ENCODE measurements at regions not wholly inside any gene's neighbourhood (a gene's known extent, or its start where the extent isn't known, plus 50 kb on each side); places are given as distances from the start of the nearest gene placed in this dataset.

DNA sequence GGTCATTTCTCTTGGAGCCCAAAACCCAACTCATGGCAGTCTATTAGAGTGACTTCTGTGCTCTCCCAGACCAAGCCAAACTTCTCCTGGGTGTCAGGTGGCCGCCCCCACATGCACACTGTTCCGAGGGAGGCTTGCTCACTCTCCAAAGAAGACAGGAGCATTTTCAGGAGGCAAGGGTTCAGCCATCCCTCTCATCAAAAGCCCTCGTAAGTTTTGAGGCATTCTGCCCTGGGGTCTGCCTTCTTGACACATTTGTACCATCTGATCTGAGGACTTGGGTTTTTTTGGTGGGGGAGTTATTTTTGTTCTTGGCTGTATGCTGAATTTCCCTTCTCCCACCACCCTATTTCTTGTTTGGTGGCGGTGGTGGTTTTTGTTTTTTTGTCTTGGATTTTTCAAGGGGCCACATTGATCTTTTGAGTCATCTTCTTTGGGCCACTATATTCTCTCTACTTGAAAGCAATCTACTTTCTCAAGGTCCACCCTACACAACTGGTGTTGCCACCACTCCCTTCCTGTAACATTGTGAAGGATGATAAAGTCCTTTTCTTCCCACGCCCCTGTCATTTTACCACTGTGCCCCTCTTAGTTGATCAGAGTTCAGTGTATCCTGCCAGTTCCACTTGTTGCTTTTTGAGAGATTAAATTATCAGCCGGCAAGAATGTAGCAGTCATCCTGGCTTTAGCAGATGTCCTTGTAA, 255.8 kb downstream of the CYP26B1 start:
- DNase-seq (ENCODE audit: low read depth) = no peak

DNA sequence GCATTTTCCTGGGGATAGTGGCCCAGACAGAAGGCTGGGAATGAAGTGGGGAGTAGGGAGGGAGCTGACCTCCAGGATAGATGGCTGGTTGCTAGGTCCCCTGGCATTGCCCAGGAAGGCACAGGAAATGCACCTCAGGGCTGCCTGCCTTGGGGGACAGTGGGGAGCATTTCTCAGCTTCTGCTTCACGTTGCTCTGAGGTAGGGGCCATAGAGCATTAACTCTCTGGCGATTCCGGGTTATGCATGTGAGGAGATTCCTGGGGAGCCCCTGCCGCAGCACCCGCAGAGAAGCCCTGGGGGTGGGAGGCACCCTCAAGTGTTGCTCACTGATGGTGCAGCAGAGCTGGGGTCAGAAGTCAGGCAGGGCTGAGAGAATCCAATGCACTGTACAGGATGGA, 256.5 kb downstream of the CYP26B1 start:
- no peak for DNase-seq (ENCODE audit: low read depth)

DNA sequence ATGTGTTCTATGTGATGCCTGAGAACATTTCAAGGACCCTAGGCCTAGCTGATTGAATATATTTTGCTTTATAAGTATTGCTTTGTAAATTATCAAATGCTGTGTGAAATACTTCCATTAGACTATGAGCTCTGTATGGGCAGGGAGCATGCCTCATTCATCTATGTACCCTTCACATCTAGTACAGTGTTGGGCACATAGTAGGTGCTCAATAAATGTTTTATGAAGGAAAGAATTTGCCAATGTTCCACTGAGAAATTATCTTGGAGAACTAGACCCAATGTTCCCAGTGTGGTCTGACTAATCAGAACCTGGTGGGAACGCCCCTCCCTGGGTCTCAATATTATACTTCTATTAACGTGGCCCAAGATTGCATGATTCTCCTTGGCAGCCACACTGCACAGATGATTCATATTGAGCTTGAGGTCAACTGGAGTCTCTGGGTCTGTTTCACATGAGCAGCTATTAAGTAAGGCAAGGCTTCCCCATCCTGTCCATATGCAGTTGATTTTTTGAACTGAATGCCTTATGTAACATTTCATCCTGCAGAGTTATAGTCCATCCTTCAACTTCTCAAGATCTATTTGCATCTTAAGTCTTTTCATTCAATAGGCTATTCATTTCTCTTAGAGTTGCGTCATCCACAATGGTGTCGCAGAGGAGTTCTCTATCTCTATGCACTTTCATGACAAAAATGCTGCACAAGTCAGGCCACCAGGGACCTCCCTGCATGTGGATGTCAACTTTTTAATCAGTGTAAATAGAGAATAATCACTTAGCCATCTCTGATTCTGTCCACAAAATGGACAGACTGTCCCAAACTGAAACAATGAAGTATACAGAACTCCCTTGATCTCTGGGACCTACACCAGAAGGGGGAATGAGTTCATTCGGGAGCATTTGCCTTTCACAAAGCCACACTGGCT, 257.6 kb downstream of the CYP26B1 start:
- peak; percentile 94 for DNase-seq (ENCODE audit: low read depth)

DNA sequence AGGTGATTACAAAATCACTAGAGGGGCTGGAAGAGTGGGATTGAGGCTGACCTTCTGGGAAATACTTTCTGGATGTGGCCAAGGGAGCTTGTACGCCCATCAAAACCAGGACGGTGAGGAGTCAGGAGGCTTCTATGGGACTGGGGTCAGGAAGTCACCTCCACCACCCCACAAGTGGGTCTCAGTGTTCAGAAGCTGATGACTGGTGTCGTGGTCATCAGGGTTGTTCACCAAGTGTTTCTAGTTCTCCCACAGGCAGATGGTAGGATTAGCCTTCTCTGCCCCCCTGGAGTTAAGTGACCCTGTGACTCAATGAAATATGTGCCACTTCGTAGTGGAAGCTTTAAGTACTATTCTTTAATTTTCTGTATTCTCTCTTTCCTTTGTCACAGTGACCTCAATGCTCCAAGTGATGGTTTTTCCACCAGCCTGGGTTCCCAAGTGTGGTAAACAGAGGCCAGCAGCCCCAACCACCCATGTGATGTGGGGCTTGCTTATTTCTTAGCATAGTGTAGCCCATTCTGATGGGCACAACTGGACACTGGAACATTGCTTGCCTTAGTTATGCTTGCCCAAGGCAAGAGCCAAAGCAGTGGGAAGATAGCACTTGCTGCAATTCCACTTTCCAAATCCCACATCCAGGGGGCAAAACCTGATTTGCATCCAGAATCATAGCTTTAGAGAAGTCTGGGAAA, 258.8 kb downstream of the CYP26B1 start:
- peak; percentile 24 for DNase-seq (ENCODE audit: low read depth)

DNA sequence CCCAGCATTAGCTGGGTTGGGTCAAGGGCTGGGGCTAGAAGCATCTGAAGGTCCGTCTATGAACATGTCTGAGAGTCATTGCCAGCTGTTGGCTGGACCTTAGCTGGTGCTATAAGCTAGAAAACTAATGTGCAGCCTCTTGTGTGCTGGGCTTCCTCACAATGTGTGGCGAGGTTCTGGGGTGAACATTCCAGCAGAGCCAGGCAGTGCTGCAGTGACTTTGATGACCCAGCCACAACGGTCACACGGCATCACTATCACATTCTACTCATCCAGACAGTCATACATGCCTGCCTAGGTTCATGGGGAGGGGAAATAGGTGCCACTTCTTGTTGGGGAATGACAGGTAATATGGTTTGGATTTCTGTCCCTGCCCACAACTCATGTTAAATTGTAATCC, 260.5 kb downstream of the CYP26B1 start:
- DNase-seq (ENCODE audit: low read depth) = no peak

DNA sequence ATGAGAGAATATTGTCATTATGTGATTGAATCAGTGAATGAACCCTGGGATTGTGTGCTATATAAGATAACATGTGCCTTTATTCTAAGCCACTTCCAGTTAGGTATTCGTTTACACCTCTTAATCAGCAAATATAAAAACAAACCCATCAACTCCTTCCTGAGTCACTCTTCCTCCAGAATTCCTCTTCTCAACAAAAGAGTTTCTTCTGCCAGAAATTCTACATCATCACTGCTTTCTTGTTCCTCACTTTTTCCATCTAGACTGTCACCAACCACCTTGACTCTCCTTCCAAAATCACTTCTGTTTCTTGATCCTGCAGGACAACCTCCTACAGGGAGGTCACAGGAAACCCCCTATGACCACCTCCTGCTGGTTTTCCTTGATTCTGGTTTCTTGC, 261.4 kb downstream of the CYP26B1 start:
- DNase-seq (ENCODE audit: low read depth) = no peak

DNA sequence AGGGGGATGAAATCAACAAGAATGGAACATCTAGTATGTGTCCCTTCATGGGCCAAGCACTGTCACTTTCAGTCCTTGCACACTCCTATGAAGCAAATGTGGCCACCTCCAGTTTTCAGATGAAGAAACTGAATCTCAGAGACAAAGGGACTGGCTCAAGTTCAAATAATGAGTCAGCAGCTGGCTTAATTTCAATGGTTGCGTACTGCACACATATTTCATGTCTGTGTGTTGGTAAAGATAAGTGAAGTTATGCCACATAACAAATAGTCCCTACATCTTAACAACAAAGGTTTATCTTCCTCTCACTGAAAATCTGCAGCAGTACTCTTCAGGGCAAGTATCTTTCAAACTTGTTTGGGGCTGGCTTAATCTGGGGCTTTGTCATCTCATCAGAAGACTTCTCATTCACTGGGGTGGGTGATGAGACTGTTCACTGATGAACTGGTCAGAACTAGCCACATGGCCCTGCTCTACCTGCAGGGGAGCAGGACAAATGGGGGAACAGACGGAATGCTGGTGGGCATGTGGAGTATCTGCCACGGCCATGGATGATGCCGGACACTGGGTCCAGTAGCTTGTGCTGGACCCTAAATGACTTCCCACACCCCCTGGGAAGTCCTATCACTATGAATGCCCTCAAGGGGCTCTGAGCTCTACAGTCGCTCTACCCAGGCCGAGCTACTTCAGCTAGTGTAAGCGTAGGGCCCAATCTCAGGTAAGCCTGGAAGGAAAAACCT, 263.2 kb downstream of the CYP26B1 start:
- DNase-seq (ENCODE audit: low read depth) = peak; percentile 44

DNA sequence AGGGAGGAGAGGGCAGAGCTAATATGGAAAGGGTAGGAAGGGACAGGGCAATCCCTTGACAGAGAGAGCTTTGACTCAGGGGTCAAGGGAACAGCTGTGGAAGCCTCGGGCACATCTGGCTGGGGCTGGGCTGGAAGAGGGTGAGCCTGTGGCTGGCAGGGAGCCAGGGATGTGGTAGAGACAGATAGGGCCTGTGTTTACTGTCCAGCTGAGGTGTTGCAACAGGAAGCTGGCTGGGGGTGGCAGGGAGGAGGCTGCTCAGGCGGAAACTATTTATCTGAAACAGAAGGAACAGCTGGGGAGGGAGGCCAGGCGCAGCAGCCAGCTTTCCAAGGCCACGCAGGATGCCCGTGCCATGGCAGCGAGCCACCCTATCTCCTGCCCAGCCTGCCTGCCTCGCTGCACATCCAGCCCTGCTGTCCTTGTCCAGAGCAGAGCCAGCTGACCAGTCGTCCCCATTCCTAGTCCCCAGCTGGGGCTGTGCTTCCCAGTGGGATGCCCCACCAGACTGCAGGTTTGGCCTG, 264.7 kb downstream of the CYP26B1 start:
- DNase-seq (ENCODE audit: low read depth) = peak; percentile 25

DNA sequence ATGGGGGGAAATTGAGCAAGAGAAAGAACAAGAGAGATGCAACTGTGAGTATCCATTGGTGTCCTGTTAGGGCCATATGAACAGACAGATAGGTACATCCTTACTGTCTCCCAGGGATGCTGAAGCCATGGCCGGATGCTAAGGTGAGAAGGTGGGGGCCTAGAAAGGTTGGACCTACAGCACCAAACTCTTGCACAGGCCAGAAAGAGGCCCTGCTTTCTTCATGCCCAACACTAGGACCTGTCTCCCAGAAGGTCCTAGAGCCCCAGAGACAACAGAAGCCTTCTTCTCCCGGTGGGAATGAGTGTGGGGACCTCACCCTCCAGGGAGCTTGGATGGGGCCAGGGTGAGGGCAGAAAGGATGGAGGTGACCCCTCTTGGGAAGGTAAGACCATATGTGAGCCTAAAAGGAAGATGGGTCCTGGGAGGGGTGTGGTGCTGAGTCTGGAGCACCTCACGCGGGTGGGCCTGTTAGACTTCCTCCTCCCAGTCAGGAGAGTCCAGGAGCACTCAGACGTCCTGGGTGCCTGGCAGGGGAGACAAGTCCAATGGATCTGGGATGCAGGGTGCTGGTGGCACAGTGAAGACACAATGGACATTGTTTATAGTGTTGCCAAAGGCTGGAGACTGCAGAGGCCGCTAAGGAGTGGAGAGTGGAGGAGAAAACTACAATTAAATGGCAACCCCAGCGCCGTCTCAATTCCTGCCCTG, 265.3 kb downstream of the CYP26B1 start:
- DNase-seq (ENCODE audit: low read depth) = no peak

DNA sequence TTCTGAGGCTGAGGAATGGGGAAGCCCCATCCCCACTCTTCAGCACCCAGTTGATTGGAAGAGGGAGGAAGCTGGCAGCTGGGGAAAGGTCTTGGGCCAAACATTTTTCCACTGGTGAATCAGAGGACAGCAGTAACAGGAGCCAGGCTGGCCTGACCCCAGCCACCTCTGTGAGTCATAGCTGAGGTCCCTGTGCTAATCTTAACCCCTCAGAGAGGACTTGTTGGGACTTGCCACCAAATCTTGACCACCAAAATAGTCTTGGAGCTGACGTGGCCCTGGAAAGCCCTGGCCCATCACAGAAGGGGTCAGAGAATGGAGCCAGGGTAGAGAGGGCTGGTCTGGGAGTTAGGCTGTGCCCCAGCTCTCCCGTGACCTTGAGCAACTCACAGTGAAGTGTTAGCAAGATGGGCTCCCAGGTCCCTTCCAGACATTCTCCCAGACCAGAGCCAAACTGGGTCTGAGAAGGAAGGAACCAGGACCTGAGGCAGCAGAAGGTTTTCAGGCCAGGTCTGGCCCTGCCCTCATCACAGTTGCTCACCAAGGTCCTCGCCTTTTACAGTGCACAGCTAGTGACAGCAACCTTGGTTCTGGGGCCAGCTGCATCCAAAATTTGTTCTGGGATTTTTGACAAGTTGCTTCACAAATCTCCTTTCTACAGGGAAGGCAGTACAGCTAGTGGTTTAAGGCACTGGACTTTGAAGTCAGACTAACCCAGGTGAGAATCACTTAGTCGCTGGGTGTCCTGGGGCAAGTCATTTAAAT, 266.6 kb downstream of the CYP26B1 start:
- DNase-seq (ENCODE audit: low read depth) = peak; percentile 63

DNA sequence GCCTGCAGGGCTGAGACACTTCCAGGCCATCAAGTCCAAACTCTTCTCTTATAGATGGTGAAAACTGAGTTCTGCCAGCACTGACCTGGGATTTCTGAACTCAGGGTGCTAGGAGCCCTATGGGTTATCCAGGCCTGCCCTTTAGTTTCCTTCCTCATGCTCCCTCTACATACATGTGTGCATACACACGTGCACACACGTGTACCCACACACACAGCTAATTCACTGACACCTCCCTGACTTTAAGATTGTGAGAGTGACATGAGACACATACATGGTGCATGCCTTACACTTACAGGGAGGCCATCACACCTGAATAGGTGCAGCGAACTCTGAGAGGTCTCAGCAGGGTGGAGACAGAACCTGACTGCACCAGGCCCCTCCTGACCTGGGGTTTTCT, 267.4 kb downstream of the CYP26B1 start:
- DNase-seq (ENCODE audit: low read depth) = no peak

DNA sequence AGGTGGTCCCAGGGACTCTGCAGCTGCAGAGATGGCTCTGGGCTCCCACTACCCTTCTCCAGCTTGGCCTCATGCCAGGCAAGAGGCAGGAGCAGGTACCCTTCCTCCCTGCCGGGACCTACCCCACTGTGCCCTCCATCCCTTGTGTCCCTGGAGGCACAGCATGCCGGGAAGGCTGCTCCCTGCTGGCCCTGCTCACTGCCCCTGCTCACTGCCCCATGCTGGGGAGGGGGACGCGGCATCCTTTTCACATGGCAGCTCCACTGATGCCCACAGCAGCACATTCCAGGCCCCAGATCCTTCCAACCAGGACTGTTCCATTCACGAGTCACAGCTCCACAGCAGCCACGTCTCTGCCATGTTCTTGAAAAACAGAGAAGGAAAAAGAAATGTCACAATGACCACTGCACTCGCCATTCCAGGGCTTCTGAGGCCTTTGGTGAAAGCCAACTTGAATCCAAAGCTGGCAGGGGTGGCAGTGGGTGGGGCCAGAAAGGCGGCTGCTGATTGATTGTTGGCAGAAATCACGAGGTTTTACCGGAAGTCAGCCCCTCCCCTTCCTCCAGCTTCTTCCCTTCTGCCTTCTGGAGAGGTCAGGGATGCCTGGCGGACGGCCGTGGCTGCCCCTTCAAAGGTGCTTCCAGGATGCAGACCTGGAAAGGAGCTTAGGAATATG, 268.0 kb downstream of the CYP26B1 start:
- DNase-seq (ENCODE audit: low read depth) = no peak

DNA sequence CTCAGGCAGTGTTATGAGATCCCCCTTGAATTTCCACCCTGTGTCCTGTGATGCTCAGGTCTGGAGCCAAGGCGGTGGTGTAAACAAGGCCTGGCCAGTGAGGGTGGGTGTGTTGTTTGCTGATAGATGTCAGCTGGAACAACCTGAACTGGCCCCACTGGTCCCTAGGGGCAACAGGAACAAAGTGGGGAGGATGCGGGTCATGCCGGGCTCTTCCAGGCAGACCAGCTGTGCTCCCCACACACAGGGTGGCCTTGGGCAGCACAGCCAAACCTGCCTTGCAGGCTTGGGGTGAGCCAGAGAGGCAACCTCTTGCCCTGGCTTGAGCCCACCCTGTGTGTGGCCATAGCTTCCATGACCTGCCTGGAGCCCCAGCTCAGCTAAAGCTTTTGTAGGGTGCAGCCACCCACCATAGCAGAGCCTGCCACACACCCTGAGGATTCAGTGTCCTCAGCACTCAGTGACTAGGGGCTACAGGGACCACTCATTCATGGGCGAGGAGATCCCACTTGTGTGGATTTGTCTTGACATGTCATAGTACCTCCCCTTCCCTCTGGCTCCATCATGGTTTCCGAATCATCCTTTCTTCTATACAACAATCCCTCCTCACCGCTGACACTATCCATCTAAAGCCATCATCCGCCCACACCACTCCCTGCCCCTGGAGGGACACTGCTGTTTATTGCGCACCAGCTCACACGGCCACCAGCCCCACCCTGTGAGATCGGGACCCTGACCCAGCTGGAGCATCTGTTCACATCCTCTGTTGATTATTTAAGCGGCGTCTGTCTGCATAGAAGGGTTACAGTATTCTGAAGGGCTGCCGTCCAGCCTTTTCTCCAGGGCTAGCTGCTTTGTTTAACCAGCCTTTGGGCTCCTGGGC, 268.8 kb downstream of the CYP26B1 start:
- DNase-seq (ENCODE audit: low read depth) = no peak

DNA sequence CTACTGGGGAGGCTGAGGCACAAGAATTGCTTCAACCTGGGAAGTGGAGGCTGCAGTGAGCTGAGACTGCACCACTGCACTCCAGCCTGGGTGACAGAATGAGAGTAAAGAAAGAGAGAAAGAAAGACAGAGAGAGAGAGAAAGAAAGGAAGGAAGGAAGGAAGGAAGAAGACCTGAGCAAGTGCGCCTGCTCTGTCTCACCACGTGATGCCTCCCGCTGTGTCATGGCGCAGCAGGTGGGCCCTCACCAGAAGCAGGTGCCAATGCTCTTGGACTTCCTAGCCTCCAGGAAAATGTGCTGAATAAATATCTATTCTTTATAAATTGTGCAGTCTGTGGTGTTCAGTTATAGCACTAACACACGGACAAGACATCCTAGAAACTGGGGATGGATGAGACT, 270.0 kb downstream of the CYP26B1 start:
- no peak for DNase-seq (ENCODE audit: low read depth)

DNA sequence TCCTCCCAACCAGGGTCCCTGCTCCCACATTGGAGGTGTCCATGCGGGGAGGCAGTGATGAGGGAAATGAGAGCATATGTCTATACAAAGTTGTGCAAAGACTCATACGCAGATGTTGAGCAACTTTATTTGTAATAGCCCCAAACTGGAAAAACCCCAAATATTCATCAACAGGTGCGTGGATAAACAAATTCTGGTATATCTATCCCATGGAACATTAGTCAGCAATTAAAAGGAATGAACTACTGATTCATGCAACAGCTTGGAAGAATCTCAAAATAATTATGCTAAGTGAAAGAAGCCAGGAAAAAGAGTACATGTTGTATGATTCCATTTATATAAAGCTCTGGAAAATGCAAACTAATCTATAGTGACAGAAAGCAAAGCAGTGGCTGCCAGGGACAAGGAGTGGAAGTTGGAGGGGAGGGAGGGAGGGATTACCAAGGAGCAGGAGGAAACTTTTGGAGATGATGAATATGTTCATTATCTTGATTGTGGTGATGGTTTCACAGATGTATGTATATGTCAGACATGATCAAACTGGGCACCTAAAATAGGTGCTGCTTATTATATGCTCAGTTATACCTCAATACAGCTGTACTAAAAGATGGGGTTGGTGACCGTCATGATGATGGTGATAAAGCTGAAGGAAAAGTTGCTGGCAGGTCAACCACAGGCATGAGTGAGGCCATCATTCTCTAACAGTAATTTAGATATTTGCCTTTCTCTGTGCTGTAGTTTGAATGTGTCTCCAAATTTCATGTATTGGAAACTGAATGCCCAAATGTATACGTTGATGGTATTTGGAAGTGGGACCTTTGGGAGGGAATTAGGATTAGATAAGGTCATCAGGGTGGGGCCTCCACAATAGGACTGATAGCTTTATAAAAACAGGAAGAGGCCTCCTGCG, 270.9 kb downstream of the CYP26B1 start:
- no peak for DNase-seq (ENCODE audit: low read depth)

DNA sequence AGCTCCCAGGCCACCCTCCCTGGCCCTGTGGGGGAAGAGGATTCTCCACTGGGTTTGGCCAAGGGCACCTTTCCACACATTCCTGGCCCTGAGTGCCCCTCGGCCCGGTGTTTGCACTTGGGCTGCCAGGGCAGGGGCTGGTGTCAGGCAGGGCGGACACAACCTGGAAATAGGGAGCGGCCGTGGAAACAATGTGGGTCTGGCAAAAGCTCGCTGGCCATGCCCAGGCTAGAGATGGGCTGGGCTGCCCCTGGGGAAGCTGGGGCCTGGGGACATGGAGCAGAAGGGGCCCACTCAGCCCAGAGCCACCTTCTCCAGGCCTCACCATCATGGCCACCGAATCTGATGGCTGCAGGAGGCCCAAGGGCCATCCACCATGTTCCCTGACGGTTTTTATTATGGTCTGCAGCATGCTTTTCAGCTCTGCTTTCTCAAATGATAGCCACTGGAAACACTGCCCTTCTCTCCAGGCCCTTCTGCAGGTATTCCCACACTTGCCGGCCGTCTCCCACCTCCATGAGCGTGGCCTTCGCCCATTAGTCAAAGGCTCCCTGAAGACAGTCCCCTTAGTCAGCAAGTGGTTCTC, 275.1 kb downstream of the CYP26B1 start:
- DNase-seq (ENCODE audit: low read depth) = no peak

DNA sequence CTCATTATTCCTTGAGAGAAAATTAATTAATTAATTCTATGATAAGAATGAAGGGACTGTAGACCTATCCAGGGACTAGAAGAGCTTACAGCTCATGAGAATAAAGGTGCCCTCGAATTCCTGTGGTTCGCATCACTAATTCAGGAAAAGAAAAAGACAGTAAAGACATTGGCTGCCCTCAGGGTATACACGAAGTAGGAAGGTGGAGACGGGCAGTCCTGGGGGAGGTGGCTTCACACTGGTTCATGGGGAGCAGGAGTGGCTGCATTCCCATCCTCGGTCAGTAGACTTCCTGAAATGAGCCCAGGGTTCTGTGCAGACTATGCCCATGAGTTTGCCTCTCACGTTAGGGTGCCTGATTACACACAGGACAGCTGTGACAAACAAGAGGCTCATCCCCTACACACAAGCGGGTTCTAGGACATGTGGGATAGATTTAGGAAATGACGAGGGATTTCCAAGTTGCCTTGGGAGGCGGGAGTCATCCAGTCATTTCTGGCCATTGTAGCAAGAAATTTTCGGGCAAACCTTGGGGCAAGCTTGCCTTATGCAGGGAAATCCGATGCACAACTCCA, 282.2 kb downstream of the CYP26B1 start:
- DNase-seq (ENCODE audit: low read depth) = no peak
